GM19035 (cell line): ENCODE measurements at regions not wholly inside any gene's neighbourhood (a gene's known extent, or its start where the extent isn't known, plus 50 kb on each side); places are given as distances from the start of the nearest gene placed in this dataset.
"Not testable (repeated sequence)": the region's sequence is repeated elsewhere in the genome, so short reads cannot be mapped to it uniquely, and the experiment has no call there.

Experiments
- ATAC-seq: cut with Tn5 transposase; IDR thresholded peaks from one replicate; pipeline ENCODE4 v1.9.1; 2021; ENCODE audit not compliant: unreplicated experiment

GRCh38 chr12:131311279-131311722, 357.6 kb downstream of the ADGRD1 start:
- not testable (repeated sequence) for ATAC-seq

DNA sequence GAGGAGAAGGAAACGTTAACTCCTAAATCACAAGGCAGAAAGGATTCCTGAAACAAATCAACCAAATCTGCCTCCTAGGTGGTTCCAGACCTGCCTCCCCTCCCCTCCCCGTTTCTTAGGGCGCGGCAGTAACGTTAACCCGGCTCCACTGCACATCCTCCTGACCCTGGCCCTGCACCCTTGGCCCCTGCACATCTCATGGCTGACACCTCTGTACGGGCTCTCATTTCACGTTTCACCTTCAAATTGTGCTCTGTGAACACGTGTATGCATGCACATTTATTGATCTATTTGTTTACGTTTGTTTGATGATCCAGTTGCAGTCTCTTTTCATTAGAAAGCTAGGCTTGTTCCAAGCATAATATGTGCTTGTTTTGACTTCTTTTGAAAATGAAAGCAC, 358.1 kb downstream of the ADGRD1 start:
- ATAC-seq = no peak

GRCh38 chr12:131312382-131312781, 358.7 kb downstream of the ADGRD1 start:
- ATAC-seq = not testable (repeated sequence)

GRCh38 chr12:131312793-131313545, 359.3 kb downstream of the ADGRD1 start:
- no peak for ATAC-seq

- no peak for ATAC-seq
Measured at GRCh38 chr12:131313635-131314034, 359.9 kb downstream of the ADGRD1 start.

DNA sequence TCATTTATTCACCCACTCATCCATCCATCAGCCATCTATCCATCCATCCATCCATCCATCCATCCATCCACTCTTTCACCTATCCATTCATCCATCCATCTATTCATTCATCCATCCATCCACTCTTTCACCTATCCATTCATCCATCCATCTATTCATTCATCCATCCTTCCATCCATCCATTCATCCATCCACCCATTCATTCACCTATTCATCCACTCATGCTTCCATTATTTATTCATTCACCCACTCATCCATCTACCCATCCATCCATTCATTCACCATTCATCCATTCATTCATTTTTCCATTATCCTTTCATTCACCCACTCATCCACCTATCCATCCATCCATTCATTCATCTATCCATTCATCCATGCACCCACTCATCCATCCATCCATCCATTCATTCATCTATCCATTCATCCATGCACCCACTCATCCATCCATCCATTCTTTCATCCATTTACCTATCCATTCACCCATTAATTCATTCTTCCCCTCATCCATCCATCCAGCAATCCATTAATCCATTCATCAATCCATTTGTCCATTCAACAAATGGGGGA, 360.9 kb downstream of the ADGRD1 start:
- ATAC-seq = no peak

GRCh38 chr12:131315601-131316000, 361.9 kb downstream of the ADGRD1 start:
- no peak for ATAC-seq

GRCh38 chr12:131316388-131316787, 362.7 kb downstream of the ADGRD1 start:
- ATAC-seq = no peak

DNA sequence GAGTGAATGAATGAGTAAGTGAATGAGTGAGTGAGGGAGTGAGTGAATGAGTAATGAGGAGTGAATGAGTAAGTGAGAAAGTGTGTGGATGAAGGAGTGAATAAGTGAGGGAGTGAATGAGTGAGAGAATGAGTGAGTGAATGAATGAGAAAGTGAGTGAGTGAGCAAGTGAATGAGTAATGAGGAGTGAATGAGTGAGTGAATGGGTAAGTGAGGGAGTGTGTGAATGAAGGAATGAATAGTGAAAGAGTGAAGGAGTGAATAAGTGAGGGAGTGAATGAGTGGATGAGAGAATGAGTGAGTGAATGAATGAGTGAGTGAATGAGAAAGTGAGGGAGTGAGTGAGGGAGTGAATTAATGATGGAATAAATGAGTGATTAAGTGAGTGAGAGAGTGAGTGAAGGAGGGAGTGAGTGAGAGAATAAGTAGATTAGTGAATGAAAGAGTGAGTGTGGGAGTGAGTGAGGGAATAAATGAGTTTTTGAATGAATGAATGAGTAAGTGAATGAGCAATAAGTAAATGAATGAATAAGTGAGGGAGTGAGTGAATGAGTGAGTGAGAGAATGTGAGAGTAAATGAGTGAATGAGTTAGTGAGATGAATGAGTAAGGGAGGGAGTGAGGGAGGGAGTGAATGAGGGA, 364.5 kb downstream of the ADGRD1 start:
- no peak for ATAC-seq

DNA sequence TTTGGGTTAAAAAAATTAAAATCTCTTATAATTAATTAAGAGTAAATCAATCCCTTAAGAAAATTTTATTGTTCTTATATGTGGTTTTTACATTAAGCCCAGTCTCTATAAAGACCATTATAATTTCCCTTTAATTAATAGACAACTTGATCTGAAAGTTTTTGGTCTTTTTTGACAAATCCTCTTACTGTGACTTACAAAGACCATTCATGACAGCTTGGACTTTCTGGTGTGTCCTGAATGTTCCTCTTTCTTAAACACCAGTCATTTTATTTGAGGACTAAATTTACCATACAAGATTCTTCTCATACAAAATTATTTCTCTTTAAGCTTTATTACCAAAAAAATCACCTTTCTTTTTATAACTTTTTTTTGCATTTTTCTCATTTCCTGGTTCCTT, 368.3 kb downstream of the ADGRD1 start:
- no peak for ATAC-seq

- ATAC-seq = not testable (repeated sequence)
Measured at GRCh38 chr12:131322460-131322859, 368.8 kb downstream of the ADGRD1 start.

DNA sequence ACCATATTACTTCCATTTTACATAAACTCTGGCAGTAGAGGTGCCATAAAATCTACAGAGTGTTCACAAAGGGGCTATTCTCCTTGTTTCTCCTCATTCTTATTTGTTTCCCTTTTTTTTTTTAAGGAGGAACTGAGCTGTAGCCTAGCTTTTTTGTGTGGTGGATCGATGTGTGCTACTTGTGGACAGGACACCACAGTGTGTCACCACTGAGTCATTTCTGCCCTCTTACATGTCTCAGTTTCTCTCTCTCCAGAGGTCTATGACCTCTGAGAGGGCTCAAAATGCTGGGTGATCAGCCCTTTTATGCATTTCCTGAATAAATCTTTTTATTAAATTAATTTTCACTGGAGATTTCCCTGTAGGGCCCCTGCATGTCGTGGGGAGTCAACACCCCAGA, 370.2 kb downstream of the ADGRD1 start:
- no peak for ATAC-seq

GRCh38 chr12:131327521-131328488, 374.1 kb downstream of the ADGRD1 start:
- ATAC-seq = no peak

- ATAC-seq = not testable (repeated sequence)
Measured at GRCh38 chr12:131328861-131329845, 375.4 kb downstream of the ADGRD1 start.

- no peak for ATAC-seq
Measured at GRCh38 chr12:131330106-131330815, 376.6 kb downstream of the ADGRD1 start.

- no peak for ATAC-seq
Measured at GRCh38 chr12:131331148-131331750, 377.5 kb downstream of the ADGRD1 start.

DNA sequence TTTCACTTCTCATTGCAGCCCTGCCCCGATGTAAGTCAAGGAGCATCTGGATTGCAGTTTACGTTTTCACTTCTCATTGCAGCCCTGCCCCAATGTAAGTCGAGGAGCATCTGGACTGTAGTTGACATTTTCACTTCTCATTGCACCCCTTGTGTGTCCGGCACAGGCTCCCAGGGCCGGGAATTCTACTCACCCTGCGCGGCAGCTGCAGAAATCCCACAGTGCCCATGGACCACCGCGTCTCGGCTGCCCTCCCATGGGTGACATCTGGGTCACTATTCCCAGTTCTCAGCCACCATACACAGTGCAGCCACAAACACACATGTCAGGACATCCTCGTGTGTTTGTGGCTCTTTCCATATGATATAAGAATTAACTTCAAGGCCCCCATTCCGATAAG, 378.5 kb downstream of the ADGRD1 start:
- ATAC-seq = no peak

GRCh38 chr12:131333136-131333535, 377.8 kb upstream of the SFSWAP start:
- no peak for ATAC-seq
